NCI-H2029 (cell line): ENCODE measurements at regions not wholly inside any gene's neighbourhood (a gene's known extent, or its start where the extent isn't known, plus 50 kb on each side); places are given as distances from the start of the nearest gene placed in this dataset.

Source experiments
- DNase-seq: peaks from one replicate; lab custom pipeline; 2025; lab: John Stamatoyannopoulos, UW

DNA sequence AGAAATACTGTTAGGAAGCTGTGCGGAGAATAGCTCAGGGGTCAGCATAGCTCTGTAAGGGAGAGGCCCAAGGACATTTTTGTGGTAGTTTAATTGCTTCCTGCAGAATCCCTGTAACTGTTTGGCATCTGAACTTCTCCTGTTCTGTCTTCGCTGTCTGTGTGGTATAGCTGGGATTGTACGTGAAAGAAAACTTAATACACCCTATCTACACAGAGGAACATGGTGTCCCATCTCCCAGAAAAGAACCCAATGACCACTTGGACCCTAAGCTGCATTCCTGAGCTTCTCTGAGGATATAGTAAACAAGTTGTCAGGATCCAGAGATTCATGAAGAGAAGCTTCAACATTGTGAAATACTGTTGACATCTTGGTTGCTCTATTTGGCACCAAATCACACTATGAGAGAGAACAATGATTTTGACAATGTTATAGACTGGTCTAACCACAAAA lies 81.3 kb downstream of the CDC42EP3 start:
- no peak for DNase-seq
